ENCODE measurements at regions not wholly inside any gene's neighbourhood (a gene's known extent, or its start where the extent isn't known, plus 50 kb on each side); places are given as distances from the start of the nearest gene placed in this dataset.

DNA sequence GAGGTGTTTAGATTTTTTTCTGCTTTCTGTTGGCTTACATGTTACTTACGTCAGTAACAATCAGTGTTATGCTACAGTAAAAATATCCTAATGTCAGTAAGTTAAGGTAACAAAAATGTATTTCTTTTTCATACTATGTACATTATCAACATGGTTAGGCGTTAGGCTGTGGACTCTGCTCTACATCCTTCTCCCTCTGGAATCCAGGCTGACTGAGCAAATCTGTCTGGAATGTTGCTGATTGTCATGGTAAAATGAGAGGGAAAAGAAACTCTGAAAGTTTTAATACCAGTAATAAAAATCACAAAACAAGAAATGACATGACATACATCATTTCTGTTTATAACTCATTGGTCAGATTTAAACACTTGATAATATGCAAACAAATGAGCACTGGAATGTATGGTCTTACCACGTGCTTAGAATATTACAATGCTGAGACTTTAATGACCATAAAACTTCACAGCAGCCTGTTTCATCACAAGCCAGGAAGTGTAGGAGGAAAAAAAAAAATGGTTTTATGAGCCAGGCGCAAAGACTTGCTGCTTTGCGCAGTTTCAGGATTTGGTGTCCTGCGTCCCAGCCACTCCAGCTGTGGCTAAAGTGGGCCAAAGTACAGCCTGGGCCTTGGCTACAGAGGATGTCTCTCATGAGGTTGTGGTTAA lies 252.4 kb downstream of the FSIP2 start:
- no peak for DNase-seq (ENCODE audit: low read depth)

DNA sequence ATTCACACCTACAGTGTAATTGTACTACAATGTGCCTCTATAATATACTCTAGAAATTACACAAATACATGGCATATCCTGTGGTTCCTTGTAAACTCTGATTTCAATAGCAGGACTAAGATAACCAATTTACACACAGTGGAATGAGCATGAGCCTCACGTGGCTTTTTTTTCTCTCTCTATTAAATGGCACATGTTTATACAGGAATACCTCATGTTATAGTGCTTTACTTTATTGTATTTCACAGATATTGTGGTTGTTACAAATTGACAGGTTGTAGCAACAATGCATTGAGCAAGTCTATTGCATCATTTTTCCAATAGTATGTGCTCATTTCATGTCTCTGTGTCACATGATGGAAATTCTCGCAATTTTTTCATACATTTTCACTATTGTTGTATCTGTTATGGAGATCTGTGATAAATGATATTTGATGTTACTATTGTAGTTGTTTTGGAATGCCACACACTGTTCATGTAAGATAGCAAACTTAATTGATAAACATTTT lies 260.0 kb downstream of the FSIP2 start:
- no peak for DNase-seq (ENCODE audit: low read depth)

DNA sequence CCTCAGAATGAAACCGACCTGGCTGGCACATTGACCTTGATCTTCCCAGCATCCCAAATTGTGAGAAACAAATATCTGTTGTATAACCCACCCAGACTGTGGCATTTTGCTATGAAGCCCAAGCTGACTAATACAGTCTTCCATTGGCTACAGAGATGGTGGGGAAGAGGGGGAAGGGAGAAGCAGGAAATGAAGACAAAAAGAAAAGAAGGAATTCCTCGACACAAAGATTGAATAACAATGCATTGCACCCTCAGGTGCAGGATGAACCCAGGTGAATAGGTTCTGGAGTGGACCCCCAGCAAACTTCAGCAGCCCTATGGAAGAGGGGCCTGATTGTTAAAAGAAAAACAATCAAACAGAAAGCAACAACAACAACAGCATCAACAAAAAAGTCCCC lies 270.7 kb downstream of the FSIP2 start:
- DNase-seq (ENCODE audit: low read depth): no peak

DNA sequence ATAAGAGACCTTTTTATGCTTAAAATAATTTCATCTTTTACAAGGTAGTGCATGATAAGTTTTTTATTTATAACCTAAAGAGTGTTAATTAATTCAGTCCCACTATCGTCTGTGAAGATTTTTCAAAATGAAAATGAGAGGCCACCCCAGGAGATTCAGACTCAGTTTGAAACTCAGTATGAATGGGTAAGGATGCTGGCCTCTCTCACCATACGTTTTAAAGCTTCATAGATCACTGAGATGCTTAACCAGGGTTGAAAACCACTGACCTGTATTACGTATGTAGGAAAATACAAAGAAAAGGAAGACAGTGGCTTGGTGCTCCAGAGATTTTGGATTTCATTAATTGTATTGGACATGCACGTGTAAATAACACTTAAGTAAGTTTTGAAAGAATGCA lies 278.7 kb downstream of the FSIP2 start:
- no peak for DNase-seq (ENCODE audit: low read depth)

DNA sequence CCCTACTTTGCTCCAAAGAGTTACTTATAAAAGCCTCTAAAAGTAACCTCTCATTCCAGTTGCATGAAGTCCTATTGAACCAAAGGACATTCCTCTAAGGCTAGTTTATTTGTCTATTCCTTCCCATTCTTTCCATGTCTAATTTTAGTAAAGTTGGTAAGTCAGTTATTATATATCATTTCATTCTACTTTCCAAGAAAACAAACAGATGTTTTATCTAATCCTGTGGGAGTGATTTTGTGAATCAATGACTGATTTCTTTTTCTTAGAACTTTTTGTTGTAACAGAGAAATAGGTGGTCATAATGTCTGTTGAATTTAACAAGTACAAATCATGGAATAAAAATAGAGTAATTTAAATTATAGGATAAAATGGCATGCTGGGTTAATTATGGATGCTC lies 286.3 kb downstream of the FSIP2 start:
- no peak for DNase-seq (ENCODE audit: low read depth)

DNA sequence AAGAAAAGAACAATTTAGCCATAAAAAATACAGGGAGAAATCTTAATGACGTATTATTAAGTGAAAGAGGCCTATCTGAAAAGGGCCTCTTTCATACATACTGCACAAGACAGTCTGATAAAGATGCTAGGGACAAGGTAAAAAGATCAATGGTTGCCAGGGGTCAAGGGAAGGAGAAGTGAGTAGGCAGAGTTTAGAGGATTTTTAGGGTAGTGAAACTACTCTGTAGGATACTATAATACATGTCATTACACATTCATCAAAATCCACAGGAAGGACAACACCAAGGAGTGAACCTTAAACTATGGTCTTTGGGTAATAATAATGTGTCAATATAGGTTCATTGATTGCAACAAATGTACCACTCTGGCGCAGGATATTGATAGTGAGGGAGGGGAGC lies 289.3 kb downstream of the FSIP2 start:
- DNase-seq (ENCODE audit: low read depth): no peak

DNA sequence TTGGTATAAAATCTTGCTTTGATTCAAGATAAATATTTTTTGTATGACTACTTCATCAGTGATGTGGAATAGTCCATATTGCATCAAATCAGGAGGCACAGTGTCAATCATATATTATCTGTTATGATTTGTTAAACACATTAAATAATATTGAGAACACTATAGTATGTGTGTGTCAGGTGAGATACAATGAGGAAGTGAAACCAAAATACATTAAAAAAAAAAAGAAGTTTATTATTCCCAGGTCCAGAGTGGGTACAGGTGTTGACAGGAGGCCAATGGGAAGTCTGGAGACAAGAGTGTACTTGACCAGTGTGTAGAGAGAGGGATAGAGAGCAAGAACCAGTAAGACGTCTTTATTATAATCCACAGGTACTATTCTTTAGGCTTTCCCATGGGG lies 292.6 kb downstream of the FSIP2 start:
- no peak for DNase-seq (ENCODE audit: low read depth)

DNA sequence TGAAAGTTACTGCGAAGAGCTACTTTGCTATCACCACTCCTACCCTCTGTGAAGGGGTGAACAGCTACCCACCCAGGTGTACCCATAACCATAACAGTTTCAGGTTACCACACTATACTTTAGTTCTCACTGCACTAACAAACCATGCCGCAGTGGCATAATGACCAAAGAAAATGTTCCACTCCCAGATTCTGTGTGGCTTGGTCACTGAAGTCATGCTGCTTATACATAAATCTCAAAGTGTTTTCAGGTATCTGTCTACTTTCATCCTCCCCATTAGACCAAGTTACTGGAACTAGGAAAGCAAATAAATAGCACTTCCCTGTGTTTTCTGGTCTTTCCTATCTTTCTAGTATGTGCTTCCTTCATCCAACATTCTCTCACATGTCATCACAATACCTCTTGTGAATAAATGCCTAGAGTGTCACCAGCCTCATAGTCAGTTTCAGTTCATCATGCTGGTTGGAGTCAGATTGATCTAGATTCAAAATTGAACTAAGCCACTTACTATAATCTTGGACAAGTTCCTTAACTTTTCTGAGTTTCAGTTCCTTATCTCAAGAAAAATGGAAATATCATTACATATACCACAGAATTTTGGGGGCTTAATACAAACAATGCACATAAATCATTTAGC lies 293.6 kb downstream of the FSIP2 start:
- no peak for DNase-seq (ENCODE audit: low read depth)

DNA sequence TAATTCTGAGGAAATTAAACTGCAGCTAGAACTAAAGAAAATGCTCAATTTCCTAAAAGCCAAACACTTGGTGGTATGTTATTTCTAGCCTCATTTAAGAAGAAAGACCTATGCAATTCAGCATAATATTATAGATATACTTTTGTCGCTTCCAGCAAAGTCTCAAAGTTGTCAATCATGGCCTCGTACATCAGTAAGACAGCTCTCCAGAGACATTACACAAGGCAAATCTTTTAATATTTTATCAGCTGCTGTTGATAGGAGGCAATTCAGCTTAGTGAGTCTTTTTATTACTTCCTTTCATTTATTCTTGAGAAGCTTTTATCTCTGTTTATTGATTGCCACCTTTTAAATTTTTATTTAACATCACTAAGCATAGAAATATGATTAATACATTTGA lies 294.3 kb downstream of the FSIP2 start:
- DNase-seq (ENCODE audit: low read depth): no peak

DNA sequence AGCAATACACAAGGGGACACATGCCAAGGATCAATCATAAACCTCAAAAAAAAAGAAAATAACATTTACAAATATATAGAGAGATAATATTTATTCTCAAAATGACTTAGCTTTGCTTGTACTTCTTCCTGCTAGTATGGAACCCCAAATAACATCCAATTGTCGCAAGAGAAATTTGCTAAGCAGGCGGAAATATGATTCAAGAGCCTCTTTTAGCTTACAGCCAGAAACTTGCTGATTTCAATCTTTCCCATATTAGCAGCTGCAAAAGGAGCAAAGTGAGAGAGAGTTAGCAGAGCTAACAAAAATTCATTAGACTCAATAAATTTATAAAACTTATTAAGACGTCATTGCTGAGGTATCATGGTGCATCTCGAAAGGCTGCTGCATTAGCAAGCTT lies 294.9 kb downstream of the FSIP2 start:
- no peak for DNase-seq (ENCODE audit: low read depth)

DNA sequence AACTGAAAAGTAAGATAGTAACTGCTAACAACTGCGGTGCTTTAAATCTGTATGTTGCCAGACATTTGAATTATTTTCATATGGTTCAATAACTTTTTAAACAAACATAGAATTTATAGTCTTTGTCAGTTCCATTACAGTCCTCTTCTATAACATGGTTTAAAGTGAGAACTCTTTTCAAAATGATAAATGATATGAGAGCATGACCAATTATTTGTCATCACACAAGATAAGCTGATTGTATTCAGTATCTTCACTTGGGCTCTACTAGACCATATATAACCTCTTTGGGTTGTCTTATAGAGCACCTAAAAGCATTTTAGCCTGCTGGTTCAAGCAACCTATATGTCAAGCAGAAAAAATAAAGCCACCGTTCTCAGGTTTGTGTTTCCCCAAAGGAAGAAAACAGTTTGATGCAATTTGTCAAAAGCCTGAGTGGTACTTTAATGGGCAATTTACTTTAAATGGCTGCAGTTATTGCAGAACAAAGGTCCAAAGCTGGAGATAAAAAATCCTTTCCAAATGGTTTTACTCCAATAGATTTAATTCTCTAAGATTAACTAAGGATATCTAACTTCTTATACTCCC lies 298.4 kb downstream of the FSIP2 start:
- no peak for DNase-seq (ENCODE audit: low read depth)

DNA sequence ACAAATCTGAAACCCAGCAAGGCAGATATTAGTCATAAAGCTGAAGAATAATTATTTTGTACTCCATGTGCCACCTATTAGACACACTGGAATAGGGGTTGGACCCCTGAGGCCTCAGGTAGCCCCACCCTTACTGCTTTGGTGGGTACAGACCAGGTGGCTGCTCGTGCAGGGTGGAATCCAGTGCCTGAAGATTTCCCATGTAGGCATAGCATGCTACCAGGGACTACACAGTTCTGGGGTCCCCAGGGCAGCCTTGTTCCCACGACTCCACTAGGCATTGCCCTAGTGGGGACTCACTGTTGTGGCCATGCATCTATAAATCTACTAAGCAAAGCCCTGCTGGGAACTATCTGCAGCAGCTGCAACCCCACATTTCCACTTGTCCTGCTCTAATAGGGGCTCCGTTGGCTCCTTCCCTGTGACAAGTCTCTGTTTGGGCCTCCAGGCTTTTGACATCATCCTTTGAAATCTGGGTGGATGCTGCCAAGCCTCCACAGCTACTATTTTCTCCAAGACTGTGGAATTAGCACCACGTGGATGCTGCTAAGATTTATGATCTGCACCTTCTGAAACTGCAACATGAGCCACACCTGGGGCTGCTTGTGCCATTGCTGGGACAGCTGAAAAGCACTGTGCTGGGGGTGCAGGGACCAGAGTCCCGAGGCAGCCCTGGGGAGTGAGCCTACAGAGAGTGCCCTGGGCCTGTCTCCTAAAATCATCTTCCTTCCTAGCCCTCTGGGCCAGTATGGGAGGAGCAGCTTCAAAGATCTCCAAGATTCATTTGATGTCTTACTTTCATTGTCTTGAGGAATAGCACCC lies 303.8 kb downstream of the FSIP2 start:
- DNase-seq (ENCODE audit: low read depth): no peak

DNA sequence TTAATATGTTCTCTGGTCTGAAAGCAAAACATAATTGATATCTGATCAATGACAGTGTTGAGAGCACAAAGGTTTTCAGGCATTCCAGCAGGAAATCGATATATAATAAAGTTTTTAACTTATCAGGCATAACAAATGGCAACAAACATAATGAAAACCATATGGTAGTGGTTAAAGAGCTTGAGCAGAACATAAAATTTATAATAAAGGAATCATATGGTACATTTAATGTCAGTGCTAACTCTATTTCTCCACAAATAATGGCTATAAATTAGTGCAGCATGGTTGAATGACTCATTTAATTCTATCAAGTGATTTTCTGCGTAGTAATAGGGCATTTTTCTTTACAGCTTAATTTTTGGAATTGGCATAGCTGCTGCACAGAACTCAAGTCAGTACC lies 306.2 kb downstream of the FSIP2 start:
- DNase-seq (ENCODE audit: low read depth): no peak

DNA sequence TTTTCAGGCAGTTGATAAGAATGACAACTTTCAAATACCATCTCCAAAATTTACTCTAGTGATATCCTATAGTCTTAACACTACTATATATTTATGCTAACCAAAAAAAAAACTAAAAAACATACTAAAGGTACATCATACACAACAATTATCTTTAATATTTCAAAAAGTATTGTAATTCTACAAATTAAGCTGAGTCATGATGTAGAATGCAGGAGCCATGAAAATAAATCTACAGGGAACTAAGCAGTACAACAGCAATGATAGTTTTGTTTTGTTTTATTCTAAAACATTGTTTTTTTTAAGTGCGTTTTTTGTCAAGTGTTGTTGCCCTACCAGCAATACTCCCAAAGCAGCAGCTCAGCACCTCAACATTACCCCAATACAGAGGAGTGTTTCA lies 314.3 kb downstream of the FSIP2 start:
- no peak for DNase-seq (ENCODE audit: low read depth)

DNA sequence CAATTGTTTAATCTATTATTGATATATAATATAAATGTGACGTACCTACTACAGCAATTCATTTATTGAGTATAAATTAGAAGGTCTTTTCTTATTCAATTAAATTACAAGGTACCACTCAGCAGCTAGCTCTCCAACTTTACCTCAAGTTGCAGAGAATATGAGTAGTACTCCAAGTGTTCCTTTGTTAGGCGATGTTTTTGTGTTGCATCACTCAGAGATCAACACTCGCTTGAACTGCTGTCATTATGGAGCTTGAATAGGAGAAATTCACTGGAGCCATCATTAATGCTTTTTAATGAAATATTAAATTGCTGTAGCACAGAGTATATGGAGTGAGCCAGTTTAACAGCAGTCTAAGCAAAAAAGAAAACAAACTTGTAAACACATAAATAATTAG lies 320.0 kb downstream of the FSIP2 start:
- no peak for DNase-seq (ENCODE audit: low read depth)

DNA sequence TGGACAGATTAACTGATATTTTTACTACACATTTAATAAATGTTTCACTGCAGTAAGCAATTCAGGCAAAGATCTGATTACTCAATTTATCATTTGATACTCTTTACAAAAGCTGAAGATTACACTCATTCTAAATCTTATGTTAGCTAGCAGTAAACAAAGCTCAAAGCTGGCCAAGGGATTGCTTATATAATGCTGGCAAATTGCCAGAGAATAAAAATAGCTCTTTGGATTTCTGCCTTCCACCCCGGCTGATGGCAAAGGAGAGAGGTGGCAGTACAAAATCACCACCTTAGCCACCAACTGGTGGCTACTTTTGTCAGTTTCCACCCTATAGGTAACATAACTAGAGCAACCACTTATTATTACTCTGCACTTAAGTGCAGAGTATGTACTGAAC lies 320.5 kb downstream of the FSIP2 start:
- DNase-seq (ENCODE audit: low read depth): no peak

DNA sequence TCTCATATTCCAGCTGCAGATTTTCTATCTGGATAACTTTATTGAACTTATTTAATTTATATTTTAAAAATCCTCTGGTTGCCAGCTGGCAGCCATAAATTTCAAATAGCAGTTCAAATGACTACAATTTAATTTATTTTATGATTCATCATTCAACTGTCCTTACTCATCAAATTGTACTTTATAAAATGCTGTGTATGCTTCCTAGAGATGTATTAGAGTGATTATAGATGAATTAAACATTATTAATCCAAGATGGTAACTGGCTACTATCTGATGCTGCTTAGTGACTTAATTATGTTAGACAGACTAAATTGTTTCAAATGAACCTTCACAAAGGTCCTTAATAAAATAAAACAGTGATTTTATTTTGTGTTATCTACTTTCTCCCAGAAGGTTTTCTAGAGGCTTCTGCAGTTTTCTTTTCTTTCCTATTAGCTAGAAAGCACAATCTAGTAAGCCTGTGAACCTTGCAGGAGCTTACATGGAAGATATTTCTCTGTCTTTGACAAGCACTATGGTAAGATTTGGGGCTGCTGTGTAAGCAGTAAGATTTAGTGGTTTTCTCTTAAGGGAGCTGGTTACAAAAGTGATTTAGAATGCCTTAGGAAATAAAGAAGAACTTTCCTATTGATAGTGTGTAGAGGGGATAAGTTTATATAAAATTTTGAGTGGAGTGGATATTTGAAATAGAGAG lies 322.3 kb downstream of the FSIP2 start:
- DNase-seq (ENCODE audit: low read depth): no peak

DNA sequence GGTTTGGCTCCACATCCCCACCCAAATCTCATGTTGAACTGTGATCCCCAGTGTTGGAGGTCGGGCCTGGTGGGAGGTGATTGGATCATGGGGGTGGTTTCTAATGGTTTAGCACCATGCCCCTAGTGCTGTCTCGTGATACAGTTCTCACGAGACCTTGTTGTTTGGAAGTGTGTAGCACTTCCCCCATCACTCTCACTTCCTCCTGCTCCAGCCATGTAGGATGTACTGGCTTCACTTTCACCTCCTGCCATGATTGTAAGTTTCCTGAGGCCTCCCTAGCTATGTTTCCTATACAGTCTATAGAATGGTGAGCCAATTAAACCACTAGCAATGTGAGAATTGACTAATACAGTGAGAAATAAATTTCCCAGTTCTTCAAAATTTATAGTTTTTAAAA lies 325.9 kb downstream of the FSIP2 start:
- no peak for DNase-seq (ENCODE audit: low read depth)

DNA sequence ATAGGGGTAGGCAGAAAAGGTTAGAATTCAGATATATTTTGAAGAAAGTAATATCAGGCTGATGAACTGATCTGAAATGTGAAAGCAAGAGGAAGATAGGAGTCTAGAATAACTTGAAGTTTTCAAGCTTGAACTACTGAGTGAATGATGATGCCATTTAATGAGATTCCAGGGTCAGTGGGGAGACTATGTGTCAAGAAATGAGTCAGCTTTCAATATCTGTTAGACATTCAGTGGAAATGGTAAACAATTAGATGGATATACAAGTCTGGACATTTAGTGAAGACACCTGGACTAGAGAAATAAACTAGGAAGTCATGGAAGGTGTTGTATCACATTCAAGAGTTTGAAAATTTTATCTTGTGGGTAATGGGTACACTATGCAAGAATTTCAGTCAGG lies 326.9 kb downstream of the FSIP2 start:
- DNase-seq (ENCODE audit: low read depth): no peak

DNA sequence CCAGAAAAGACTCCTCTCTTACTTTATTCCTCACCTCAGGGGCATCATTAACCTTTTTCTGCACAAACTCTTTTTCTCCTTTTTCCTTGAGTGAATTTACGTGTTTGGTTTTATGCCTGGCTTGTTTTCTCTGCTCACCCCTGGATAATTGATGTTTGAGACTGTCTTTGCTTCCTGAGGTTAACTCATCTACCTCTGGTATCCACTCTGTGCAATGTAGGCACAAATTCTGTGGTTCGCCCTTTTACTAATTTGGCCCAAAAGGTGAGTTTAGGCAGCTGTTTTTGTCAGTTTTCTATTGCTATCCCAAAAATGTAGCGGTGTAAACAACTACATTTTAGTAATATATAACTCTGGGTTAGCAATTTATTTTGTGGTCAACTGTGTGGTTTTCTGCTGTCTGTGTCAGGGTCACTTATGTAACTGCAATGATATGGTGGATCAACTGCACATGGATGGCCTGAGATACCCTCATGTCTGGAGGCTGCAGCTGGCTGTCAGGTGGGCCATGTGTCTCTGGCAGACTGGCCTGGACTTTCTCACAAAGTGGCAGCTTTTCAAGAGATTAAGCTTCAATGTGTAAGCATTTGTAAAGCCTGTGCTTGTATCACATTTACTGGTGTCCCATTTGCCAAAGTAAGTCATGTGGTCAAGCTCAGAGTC lies 329.7 kb downstream of the FSIP2 start:
- DNase-seq (ENCODE audit: low read depth): peak; percentile 3

DNA sequence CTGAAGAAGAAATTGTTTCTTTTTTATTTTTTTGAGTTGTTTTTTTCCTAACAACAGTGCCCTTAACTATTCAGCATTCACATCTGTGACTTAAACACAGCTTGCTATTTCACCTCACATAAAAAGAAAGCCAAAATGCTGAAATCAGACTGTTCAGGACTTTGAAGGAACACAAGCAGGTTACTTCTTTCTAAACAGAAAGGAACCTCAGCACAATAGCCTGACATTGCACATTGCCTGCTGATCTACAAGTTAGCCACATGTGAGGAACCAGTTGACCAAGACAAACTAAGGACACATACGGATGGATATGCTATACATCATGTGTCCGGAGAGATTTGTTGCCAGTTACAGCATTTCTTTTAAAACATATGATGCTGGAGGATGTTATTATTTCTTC lies 331.1 kb downstream of the FSIP2 start:
- no peak for DNase-seq (ENCODE audit: low read depth)

DNA sequence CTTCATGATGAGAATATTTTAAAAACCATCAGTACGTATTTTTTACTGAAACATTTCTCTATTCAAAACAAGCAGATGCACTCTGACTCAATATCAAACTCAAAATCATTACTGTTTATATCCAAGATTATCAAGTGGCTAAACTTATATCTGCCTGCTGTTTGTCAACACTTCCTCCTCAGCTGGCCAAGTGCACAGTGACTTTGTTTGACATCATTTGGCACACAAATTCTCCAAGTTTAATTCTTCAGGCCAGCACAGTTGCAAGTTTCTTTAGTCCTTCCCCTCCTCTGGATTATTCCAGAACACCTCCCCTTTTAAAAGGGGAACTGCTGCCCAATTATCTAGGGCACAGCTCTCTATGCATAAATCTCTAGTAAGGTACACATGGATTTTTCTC lies 346.6 kb downstream of the FSIP2 start:
- DNase-seq (ENCODE audit: low read depth): no peak

All from GM04504 (cell line).